ENCODE measurements at regions not wholly inside any gene's neighbourhood (a gene's known extent, or its start where the extent isn't known, plus 50 kb on each side); places are given as distances from the start of the nearest gene placed in this dataset.

DNA sequence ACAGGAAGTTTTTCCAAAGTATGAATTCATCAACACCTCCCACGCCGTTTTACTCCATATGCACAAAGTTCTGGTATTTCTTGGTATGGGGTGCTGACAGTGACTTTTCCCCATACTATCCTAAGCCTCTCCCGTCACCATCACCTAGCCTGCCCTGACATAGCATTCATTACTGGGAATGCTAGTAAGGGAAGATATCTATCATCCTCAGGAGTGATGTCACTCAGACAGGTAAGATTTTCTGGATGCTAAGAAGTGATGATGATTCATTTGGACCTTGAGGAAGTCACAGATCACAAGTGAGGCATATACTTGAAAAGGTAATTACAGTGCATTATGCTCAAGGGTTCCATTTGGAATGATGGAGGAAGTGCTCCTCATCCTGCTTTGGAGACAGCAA is 355.1 kb upstream of the STAC start:
- TF ChIP-seq, protein P1, sequence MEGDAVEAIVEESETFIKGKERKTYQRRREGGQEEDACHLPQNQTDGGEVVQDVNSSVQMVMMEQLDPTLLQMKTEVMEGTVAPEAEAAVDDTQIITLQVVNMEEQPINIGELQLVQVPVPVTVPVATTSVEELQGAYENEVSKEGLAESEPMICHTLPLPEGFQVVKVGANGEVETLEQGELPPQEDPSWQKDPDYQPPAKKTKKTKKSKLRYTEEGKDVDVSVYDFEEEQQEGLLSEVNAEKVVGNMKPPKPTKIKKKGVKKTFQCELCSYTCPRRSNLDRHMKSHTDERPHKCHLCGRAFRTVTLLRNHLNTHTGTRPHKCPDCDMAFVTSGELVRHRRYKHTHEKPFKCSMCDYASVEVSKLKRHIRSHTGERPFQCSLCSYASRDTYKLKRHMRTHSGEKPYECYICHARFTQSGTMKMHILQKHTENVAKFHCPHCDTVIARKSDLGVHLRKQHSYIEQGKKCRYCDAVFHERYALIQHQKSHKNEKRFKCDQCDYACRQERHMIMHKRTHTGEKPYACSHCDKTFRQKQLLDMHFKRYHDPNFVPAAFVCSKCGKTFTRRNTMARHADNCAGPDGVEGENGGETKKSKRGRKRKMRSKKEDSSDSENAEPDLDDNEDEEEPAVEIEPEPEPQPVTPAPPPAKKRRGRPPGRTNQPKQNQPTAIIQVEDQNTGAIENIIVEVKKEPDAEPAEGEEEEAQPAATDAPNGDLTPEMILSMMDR (IDR thresholded peaks at IDR 0.05): no peak
- TF ChIP-seq POLR2A (IDR thresholded peaks at IDR 0.05; ENCODE audit: low read depth) (no peak), POLR2AphosphoS5 (IDR thresholded peaks at IDR 0.05) (no peak), EP300 (IDR thresholded peaks at IDR 0.05) (no peak)

Measured in esophagus muscularis mucosa (tissue), 4 donors.